Chondrocyte (in vitro differentiated cells): ENCODE measurements at regions not wholly inside any gene's neighbourhood (a gene's known extent, or its start where the extent isn't known, plus 50 kb on each side); places are given as distances from the start of the nearest gene placed in this dataset.

Experiments
- DNase-seq: peaks from one replicate; pipeline ENCODE4 v3.0.0; 2021; ENCODE audit warnings: mixed read lengths, low spot score
- H3K27ac Mint-ChIP-seq: one replicate; pipeline ENCODE4 v1.8.0; 2021; ENCODE audit warnings: mild to moderate bottlenecking, moderate library complexity, mixed read lengths; ENCODE audit not compliant: unreplicated experiment
- H3K27me3 Mint-ChIP-seq: 2 replicates; pipeline ENCODE4 v1.8.0; 2021; ENCODE audit warnings: low read depth, mixed read lengths
- H3K36me3 Mint-ChIP-seq: 2 replicates; pipeline ENCODE4 v1.8.0; 2021; ENCODE audit warnings: low read depth, mixed read lengths
- H3K4me1 Mint-ChIP-seq: 2 replicates; pipeline ENCODE4 v1.8.0; 2021; ENCODE audit warnings: low read depth, mild to moderate bottlenecking, mixed read lengths
- H3K4me3 Mint-ChIP-seq: one replicate; pipeline ENCODE4 v1.8.0; 2021; ENCODE audit warnings: mild to moderate bottlenecking, moderate library complexity, mixed read lengths; ENCODE audit not compliant: unreplicated experiment
- H3K9me3 Mint-ChIP-seq: 2 replicates; pipeline ENCODE4 v1.8.0; 2021; ENCODE audit warnings: low read depth, mixed read lengths
- CTCF ChIP-seq: fragments of 200-600 bp; sonication (generic); IDR thresholded peaks from 2 replicates; pipeline ENCODE4 v1.5.0; 2021; ENCODE audit warnings: antibody characterized with exemption, mild to moderate bottlenecking, moderate library complexity

DNA sequence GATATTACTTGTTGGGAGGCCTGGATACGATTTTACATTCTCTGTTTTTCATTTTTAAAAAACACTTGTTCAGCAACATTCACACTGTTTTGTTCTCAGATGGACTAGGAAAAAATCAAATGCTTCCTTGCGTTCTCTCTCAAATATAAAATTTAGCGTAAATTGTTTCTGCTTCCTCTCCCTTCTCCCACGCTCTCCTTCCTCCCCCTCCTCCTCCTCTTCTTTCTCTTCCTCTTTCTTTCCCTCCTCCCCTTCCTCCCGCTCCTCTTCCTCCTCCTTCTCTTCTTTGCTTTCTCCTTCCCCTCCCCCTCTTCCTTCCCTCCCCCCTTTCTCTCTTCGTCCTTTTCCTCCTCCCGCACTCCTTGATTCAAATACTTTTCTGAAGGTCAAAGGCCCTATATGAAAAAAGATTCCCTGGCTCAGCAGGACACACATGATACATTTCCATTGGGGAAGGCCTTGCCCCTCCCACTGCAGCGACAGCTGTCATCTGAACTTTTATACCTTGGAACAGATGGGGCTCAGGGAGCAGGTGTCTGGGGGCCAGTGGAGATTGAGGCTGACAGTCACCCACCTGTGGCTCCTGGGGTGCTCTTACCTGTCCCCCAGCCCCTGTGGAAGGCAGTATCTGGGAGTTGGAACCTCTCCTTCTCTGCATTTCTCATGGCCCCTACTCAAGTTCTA lies 99.4 kb upstream of the SDK2 start:
- Mint-ChIP-seq H3K27ac (no peak overlapping the region), H3K9me3 (no peaks in the 10 kb centered on the region), H3K4me1 (peaks cover 13% of the 10 kb centered on the region), H3K27me3 (peaks cover 66% of the 10 kb centered on the region), H3K36me3 (no peaks in the 10 kb centered on the region), H3K4me3 (no peak overlapping the region)
- no peak for TF ChIP-seq CTCF
- DNase-seq: no peak

DNA sequence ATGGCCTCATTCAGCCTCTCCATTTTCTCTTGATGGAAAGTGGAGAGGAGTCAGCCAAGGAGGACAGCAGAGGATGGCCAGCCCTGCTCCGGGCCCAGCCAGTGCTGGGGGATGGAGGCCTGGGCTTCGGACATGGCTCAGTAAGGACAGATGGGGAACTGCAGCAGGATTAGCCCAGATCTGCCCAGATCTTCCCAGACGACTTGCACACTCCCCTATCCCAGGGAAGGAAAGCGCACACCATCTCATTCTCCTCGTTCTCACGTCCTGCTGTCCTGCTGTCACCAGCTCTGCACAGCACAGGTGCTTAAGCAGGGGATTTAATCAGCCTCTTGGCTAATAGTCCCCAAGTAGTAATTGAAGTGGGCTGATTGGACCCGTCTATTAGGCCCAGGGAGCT lies 100.2 kb upstream of the SDK2 start:
- Mint-ChIP-seq H3K27me3 (peaks cover 60% of the 10 kb centered on the region), H3K9me3 (no peaks in the 10 kb centered on the region), H3K36me3 (no peaks in the 10 kb centered on the region), H3K27ac (no peak overlapping the region), H3K4me1 (peaks cover 6% of the 10 kb centered on the region), H3K4me3 (no peak overlapping the region)
- no peak for TF ChIP-seq CTCF
- DNase-seq: no peak

- no peak for DNase-seq
- H3K27me3 Mint-ChIP-seq: peaks cover 43% of the 10 kb centered on the region
- H3K27ac Mint-ChIP-seq: no peak overlapping the region
- H3K9me3 Mint-ChIP-seq: no peaks in the 10 kb centered on the region
- TF ChIP-seq CTCF: no peak
- no peaks in the 10 kb centered on the region for H3K4me1 Mint-ChIP-seq
- H3K36me3 Mint-ChIP-seq: no peaks in the 10 kb centered on the region
- H3K4me3 Mint-ChIP-seq: no peak overlapping the region
These were observed 102.2 kb upstream of the SDK2 start for GRCh38 chr17:73746314-73747073.

GRCh38 chr17:73747221-73748002 lies 103.2 kb upstream of the SDK2 start:
- TF ChIP-seq CTCF: no peak
- H3K27me3 Mint-ChIP-seq: peaks cover 41% of the 10 kb centered on the region
- no peaks in the 10 kb centered on the region for H3K9me3 Mint-ChIP-seq
- H3K27ac Mint-ChIP-seq: no peak overlapping the region
- no peak overlapping the region for H3K4me3 Mint-ChIP-seq
- no peaks in the 10 kb centered on the region for H3K36me3 Mint-ChIP-seq
- H3K4me1 Mint-ChIP-seq: no peaks in the 10 kb centered on the region
- DNase-seq: no peak

DNA sequence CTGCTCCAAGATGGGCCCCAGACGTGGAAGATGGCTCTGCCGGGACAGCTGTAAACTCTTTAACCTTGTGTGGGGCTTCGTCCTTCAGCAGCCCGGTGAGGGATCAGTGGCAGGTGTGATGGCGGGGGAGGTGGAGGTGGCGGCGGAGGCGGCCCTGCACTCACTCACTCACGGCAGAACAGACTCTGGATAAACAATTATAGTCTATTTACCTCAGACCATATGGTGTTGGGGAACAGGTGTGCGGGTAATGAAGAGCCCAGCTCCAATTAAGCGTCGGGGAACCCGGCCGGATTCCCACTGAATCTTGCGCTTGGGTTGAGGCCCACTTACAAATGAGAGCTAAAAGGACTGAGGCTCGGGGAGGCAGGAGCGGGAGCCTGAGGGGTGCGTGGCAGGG lies 104.3 kb upstream of the SDK2 start:
- H3K9me3 Mint-ChIP-seq: no peaks in the 10 kb centered on the region
- peaks cover 37% of the 10 kb centered on the region for H3K27me3 Mint-ChIP-seq
- no peak for DNase-seq
- no peak overlapping the region for H3K4me3 Mint-ChIP-seq
- TF ChIP-seq CTCF: no peak
- no peaks in the 10 kb centered on the region for H3K4me1 Mint-ChIP-seq
- no peak overlapping the region for H3K27ac Mint-ChIP-seq
- H3K36me3 Mint-ChIP-seq: no peaks in the 10 kb centered on the region
